ENCODE measurements at regions not wholly inside any gene's neighbourhood (a gene's known extent, or its start where the extent isn't known, plus 50 kb on each side); places are given as distances from the start of the nearest gene placed in this dataset.

GRCh38 chrX:6778544-6779503 is 243.9 kb upstream of the VCX3A start:
- H3K27ac Mint-ChIP-seq = no peak overlapping the region
- H3K27me3 Mint-ChIP-seq = no peaks in the 10 kb centered on the region
- no peaks in the 10 kb centered on the region for H3K36me3 Mint-ChIP-seq (ENCODE audit: low read depth)
- H3K9me3 Mint-ChIP-seq = no peaks in the 10 kb centered on the region
- no peaks in the 10 kb centered on the region for H3K4me1 Mint-ChIP-seq (ENCODE audit: low read depth)
- no peak overlapping the region for H3K4me3 Mint-ChIP-seq

GRCh38 chrX:6777238-6778002 is 242.5 kb upstream of the VCX3A start:
- Mint-ChIP-seq H3K9me3 (no peaks in the 10 kb centered on the region), H3K4me3 (no peak overlapping the region), H3K36me3 (ENCODE audit: low read depth) (no peaks in the 10 kb centered on the region), H3K27ac (no peak overlapping the region), H3K27me3 (no peaks in the 10 kb centered on the region), H3K4me1 (ENCODE audit: low read depth) (no peaks in the 10 kb centered on the region)

GRCh38 chrX:6770936-6771335 is 236.0 kb upstream of the VCX3A start:
- Mint-ChIP-seq H3K27me3 (no peaks in the 10 kb centered on the region), H3K36me3 (ENCODE audit: low read depth) (no peaks in the 10 kb centered on the region), H3K4me3 (no peak overlapping the region), H3K9me3 (no peaks in the 10 kb centered on the region), H3K27ac (no peak overlapping the region), H3K4me1 (ENCODE audit: low read depth) (no peaks in the 10 kb centered on the region)

- no peaks in the 10 kb centered on the region for H3K36me3 Mint-ChIP-seq (ENCODE audit: low read depth)
- no peak overlapping the region for H3K27ac Mint-ChIP-seq
- no peaks in the 10 kb centered on the region for H3K9me3 Mint-ChIP-seq
- H3K4me3 Mint-ChIP-seq = no peak overlapping the region
- no peaks in the 10 kb centered on the region for H3K4me1 Mint-ChIP-seq (ENCODE audit: low read depth)
- H3K27me3 Mint-ChIP-seq = no peaks in the 10 kb centered on the region
Observed at GRCh38 chrX:6768881-6769280, 234.0 kb upstream of the VCX3A start.

- Mint-ChIP-seq H3K27ac (no peak overlapping the region), H3K4me1 (ENCODE audit: low read depth) (no peaks in the 10 kb centered on the region), H3K27me3 (no peaks in the 10 kb centered on the region), H3K9me3 (peaks cover 4% of the 10 kb centered on the region), H3K36me3 (ENCODE audit: low read depth) (no peaks in the 10 kb centered on the region), H3K4me3 (no peak overlapping the region)
Observed at GRCh38 chrX:6761251-6761650, 226.3 kb upstream of the VCX3A start.

GRCh38 chrX:6759655-6760375 is 224.9 kb upstream of the VCX3A start:
- Mint-ChIP-seq H3K36me3 (ENCODE audit: low read depth) (peaks cover 3% of the 10 kb centered on the region), H3K4me3 (no peak overlapping the region), H3K27me3 (no peaks in the 10 kb centered on the region), H3K9me3 (peaks cover 9% of the 10 kb centered on the region), H3K4me1 (ENCODE audit: low read depth) (no peaks in the 10 kb centered on the region), H3K27ac (no peak overlapping the region)

GRCh38 chrX:6758234-6758633 is 223.3 kb upstream of the VCX3A start:
- H3K27me3 Mint-ChIP-seq = no peaks in the 10 kb centered on the region
- no peak overlapping the region for H3K4me3 Mint-ChIP-seq
- peaks cover 9% of the 10 kb centered on the region for H3K9me3 Mint-ChIP-seq
- H3K27ac Mint-ChIP-seq = no peak overlapping the region
- H3K36me3 Mint-ChIP-seq (ENCODE audit: low read depth) = peaks cover 3% of the 10 kb centered on the region
- H3K4me1 Mint-ChIP-seq (ENCODE audit: low read depth) = no peaks in the 10 kb centered on the region

- H3K27ac Mint-ChIP-seq = no peak overlapping the region
- peaks cover 9% of the 10 kb centered on the region for H3K9me3 Mint-ChIP-seq
- no peaks in the 10 kb centered on the region for H3K4me1 Mint-ChIP-seq (ENCODE audit: low read depth)
- no peaks in the 10 kb centered on the region for H3K27me3 Mint-ChIP-seq
- no peak overlapping the region for H3K4me3 Mint-ChIP-seq
- peaks cover 3% of the 10 kb centered on the region for H3K36me3 Mint-ChIP-seq (ENCODE audit: low read depth)
Observed at GRCh38 chrX:6757631-6758030, 222.7 kb upstream of the VCX3A start.

GRCh38 chrX:6748595-6748994 is 213.7 kb upstream of the VCX3A start:
- H3K36me3 Mint-ChIP-seq (ENCODE audit: low read depth) = no peaks in the 10 kb centered on the region
- H3K4me3 Mint-ChIP-seq = no peak overlapping the region
- no peaks in the 10 kb centered on the region for H3K27me3 Mint-ChIP-seq
- no peaks in the 10 kb centered on the region for H3K9me3 Mint-ChIP-seq
- H3K27ac Mint-ChIP-seq = no peak overlapping the region
- no peaks in the 10 kb centered on the region for H3K4me1 Mint-ChIP-seq (ENCODE audit: low read depth)

GRCh38 chrX:6738518-6739470 is 203.9 kb upstream of the VCX3A start:
- no peaks in the 10 kb centered on the region for H3K9me3 Mint-ChIP-seq
- no peaks in the 10 kb centered on the region for H3K36me3 Mint-ChIP-seq (ENCODE audit: low read depth)
- H3K4me1 Mint-ChIP-seq (ENCODE audit: low read depth) = peaks cover 11% of the 10 kb centered on the region
- no peaks in the 10 kb centered on the region for H3K27me3 Mint-ChIP-seq
- no peak overlapping the region for H3K4me3 Mint-ChIP-seq
- peak overlapping the region; percentile 67 for H3K27ac Mint-ChIP-seq

- Mint-ChIP-seq H3K4me3 (no peak overlapping the region), H3K4me1 (ENCODE audit: low read depth) (peaks cover 11% of the 10 kb centered on the region), H3K27me3 (no peaks in the 10 kb centered on the region), H3K9me3 (no peaks in the 10 kb centered on the region), H3K36me3 (ENCODE audit: low read depth) (no peaks in the 10 kb centered on the region), H3K27ac (no peak overlapping the region)
Observed at GRCh38 chrX:6734844-6735634, 200.1 kb upstream of the VCX3A start.

- no peaks in the 10 kb centered on the region for H3K9me3 Mint-ChIP-seq
- H3K4me1 Mint-ChIP-seq (ENCODE audit: low read depth) = no peaks in the 10 kb centered on the region
- no peaks in the 10 kb centered on the region for H3K27me3 Mint-ChIP-seq
- H3K4me3 Mint-ChIP-seq = no peak overlapping the region
- H3K27ac Mint-ChIP-seq = no peak overlapping the region
- no peaks in the 10 kb centered on the region for H3K36me3 Mint-ChIP-seq (ENCODE audit: low read depth)
Observed at GRCh38 chrX:6732101-6732500, 197.2 kb upstream of the VCX3A start.

GRCh38 chrX:6729626-6730025 is 194.7 kb upstream of the VCX3A start:
- H3K9me3 Mint-ChIP-seq = no peaks in the 10 kb centered on the region
- no peaks in the 10 kb centered on the region for H3K27me3 Mint-ChIP-seq
- H3K27ac Mint-ChIP-seq = no peak overlapping the region
- no peaks in the 10 kb centered on the region for H3K36me3 Mint-ChIP-seq (ENCODE audit: low read depth)
- H3K4me3 Mint-ChIP-seq = no peak overlapping the region
- H3K4me1 Mint-ChIP-seq (ENCODE audit: low read depth) = no peaks in the 10 kb centered on the region

Measured in stimulated activated naive CD8-positive, alpha-beta T cell treated with anti-CD3 and anti-CD28 coated beads, Interleukin-15, Interleukin-2, amounts not matched to agents 100 ng/mL and 50 ng/mL, for 24 hours (primary cell).